K562 (cell line): ENCODE measurements at regions not wholly inside any gene's neighbourhood (a gene's known extent, or its start where the extent isn't known, plus 50 kb on each side); places are given as distances from the start of the nearest gene placed in this dataset.

Source experiments
- ATAC-seq: fragments of 200-7000 bp; cut with Tn5 transposase; 3 replicates; pipeline ENCODE4 v1.9.1; 2020; ENCODE audit warnings: moderate library complexity
- BruUV-seq: library from RNA; stranded (reverse); fragments of 400-500 nt; replicated peaks from 2 replicates; lab custom pipeline; 2021; lab: Mats Ljungman, UMichigan
- CTCF ChIA-PET: fragments of 300-600 bp; formaldehyde crosslinking; extraction: SDS; loops from one replicate; lab custom pipeline; 2021; ENCODE audit warnings: low intra/inter-chr PET ratio; lab: Yijun Ruan, JAX
- POLR2A ChIA-PET: fragments of 300-600, 350-650 bp; sonication (Branson Sonifier 250); formaldehyde crosslinking; extraction: SDS; loops from one replicate; lab custom pipeline; 2021; ENCODE audit warnings: antibody characterized with exemption, inconsistent platforms; lab: Yijun Ruan, JAX
- DNase-seq, 4 experiments: peaks; one replicate each; pipeline versions ENCODE4 v3.0.0 to v3.0.0-alpha.2; 2011 to 2018; ENCODE audit warnings: low spot score in 3 of 4, mixed read lengths in 3 of 4; ENCODE audit errors: extremely low read depth in 1 of 4
- FAIRE-seq: peaks from 2 replicates; lab custom pipeline; 2011; peaks lifted over from hg19 to GRCh38; lab: Jason Lieb, UNC
- H2AFZ ChIP-seq: 2 replicates; pipeline ENCODE4 v1.6.0; 2011; ENCODE audit warnings: low read depth, low read length, control low read depth, inconsistent platforms
- H3K27ac ChIP-seq: fragments of 200-600 bp; 3 replicates; pipeline ENCODE4 v1.8.0; 2011; ENCODE audit warnings: low read depth, mild to moderate bottlenecking, control low read depth, inconsistent platforms, low read length, moderate library complexity, mixed read lengths; ENCODE audit errors: extremely low read depth
- H3K27me3 ChIP-seq, 2 experiments: fragments of 300-600 bp in 1 of 2; 2 replicates in 1 of 2; 3 replicates in 1 of 2; pipeline versions ENCODE4 v1.6.0 to v1.8.0; 2011; ENCODE audit warnings: inconsistent platforms in 2 of 2, low read length in 2 of 2, mild to moderate bottlenecking in 1 of 2, mixed read lengths in 1 of 2, moderate library complexity in 1 of 2; ENCODE audit not compliant: control insufficient read depth in 2 of 2, insufficient read depth in 2 of 2
- H3K36me3 ChIP-seq: fragments of 300-600 bp; 3 replicates; pipeline ENCODE4 v1.8.0; 2011; ENCODE audit warnings: mild to moderate bottlenecking, low read length, inconsistent platforms; ENCODE audit not compliant: control insufficient read depth, insufficient read depth
- H3K4me1 ChIP-seq, 2 experiments: fragments of 200-600 bp in 1 of 2; replicated peaks in 1 of 2; 2 replicates in 1 of 2; 3 replicates in 1 of 2; pipeline versions ENCODE4 v1.5.1 to v1.8.0; 2011; ENCODE audit warnings: inconsistent platforms in 2 of 2, low read length in 2 of 2, mild to moderate bottlenecking in 1 of 2, mixed read lengths in 1 of 2, moderate library complexity in 1 of 2; ENCODE audit not compliant: control insufficient read depth in 2 of 2, insufficient read depth in 2 of 2
- H3K4me2 ChIP-seq: 2 replicates; pipeline ENCODE4 v1.6.1; 2011; ENCODE audit warnings: low read length, control low read depth, inconsistent platforms, mixed read lengths; ENCODE audit not compliant: insufficient read depth
- H3K4me3 ChIP-seq: fragments of 200-600 bp; sonication (generic), shearing (Covaris generic); 2 replicates; pipeline ENCODE4 v1.5.1; 2016; ENCODE audit warnings: control low read depth, inconsistent platforms
- H3K79me2 ChIP-seq: fragments of 200-600 bp; 3 replicates; pipeline ENCODE4 v1.8.0; 2011; ENCODE audit warnings: low read length, inconsistent platforms; ENCODE audit not compliant: control insufficient read depth, insufficient read depth
- H3K9ac ChIP-seq, 2 experiments: 2 replicates each; pipeline versions ENCODE4 v1.6.0 to v1.6.1; 2011; ENCODE audit warnings: low read depth in 2 of 2, low read length in 2 of 2, control low read depth in 1 of 2, inconsistent platforms in 1 of 2, mild to moderate bottlenecking in 1 of 2, mixed read lengths in 1 of 2; ENCODE audit not compliant: insufficient read depth in 1 of 2
- H3K9me1 ChIP-seq: one replicate; pipeline ENCODE4 v1.6.0; 2011; ENCODE audit warnings: inconsistent platforms, mild to moderate bottlenecking, low read length, moderate library complexity; ENCODE audit not compliant: control insufficient read depth, insufficient read depth
- H3K9me3 ChIP-seq: replicated peaks from 2 replicates; pipeline ENCODE4 v1.5.1; 2011; ENCODE audit warnings: low read depth, low read length, inconsistent platforms; ENCODE audit not compliant: control insufficient read depth, insufficient read depth
- H4K20me1 ChIP-seq: replicated peaks from 2 replicates; pipeline ENCODE4 v1.6.1; 2011; ENCODE audit warnings: low read length, inconsistent platforms, mixed read lengths; ENCODE audit not compliant: control insufficient read depth, insufficient read depth
- AFF4 ChIP-seq: sonication (generic); formaldehyde crosslinking; IDR thresholded peaks from 2 replicates; pipeline ENCODE4 v1.8.0; 2023; ENCODE audit warnings: mild to moderate bottlenecking, missing genetic modification reagents
- FOXJ2 ChIP-seq: fragments of 200-800 bp; sonication (Bioruptor generic); IDR thresholded peaks from 2 replicates; pipeline ENCODE4 v1.6.1; 2016; ENCODE audit warnings: missing genetic modification characterization, missing compliant biosample characterization
- HNRNPUL1 ChIP-seq: fragments of 200-400 bp; formaldehyde crosslinking; IDR thresholded peaks from 2 replicates; pipeline ENCODE4 v1.6.1; 2017; ENCODE audit warnings: low read length
- MAFK ChIP-seq: IDR thresholded peaks from 2 replicates; pipeline ENCODE4 v1.6.1; 2011; ENCODE audit warnings: low read length, improper control_type of control experiment
- PYGO2 ChIP-seq: fragments of 450-650 bp; IDR thresholded peaks from 2 replicates; pipeline ENCODE4 v1.6.1; 2016; ENCODE audit warnings: mild to moderate bottlenecking, missing genetic modification characterization, moderate library complexity, missing compliant biosample characterization
- TSC22D4 ChIP-seq: fragments of 450-650 bp; IDR thresholded peaks from 2 replicates; pipeline ENCODE4 v1.6.1; 2016; ENCODE audit warnings: missing genetic modification characterization, missing biosample characterization, control low read depth
- ZBTB8A ChIP-seq: fragments of 450-650 bp; IDR thresholded peaks from 2 replicates; pipeline ENCODE4 v1.6.1; 2018; ENCODE audit warnings: mild to moderate bottlenecking, moderate library complexity; ENCODE audit not compliant: partially characterized antibody
- ZNF311 ChIP-seq: fragments of 250-450 bp; sonication (Bioruptor Pico); IDR thresholded peaks from 2 replicates; pipeline ENCODE4 v1.4.0; 2020; ENCODE audit warnings: mild to moderate bottlenecking, moderate library complexity
- ZNF707 ChIP-seq: fragments of 250-450 bp; sonication (Bioruptor Pico); conservative IDR thresholded peaks from 2 replicates; pipeline ENCODE4 v1.8.0; 2022; ENCODE audit warnings: inconsistent platforms, mild to moderate bottlenecking, moderate library complexity
- WGBS: fragments of 100-300 bp; shearing (Covaris generic); methylation state at CpG from one replicate; pipeline ENCODE4 v1.1.6; 2016; ENCODE audit warnings: low coverage, mixed read lengths; ENCODE audit not compliant: insufficient coverage; ENCODE audit errors: missing lambda C conversion rate; 5-methylcytosine and 5-hydroxymethylcytosine counted together
- in situ Hi-C: fragments of 300-500 bp; cut with MboI; formaldehyde crosslinking; loops from 4 replicates; pipeline ENCODE4 v1.15.0; 2018; ENCODE audit warnings: inconsistent platforms, mixed read lengths
- intact Hi-C: fragments of 100-400 bp; cut with micrococcal nuclease; formaldehyde crosslinking; loops from 2 replicates; pipeline ENCODE4 v1.14.2; 2022
- TF ChIP-seq, protein P1 (sequence below): fragments of 200-800 bp; sonication (Bioruptor generic); IDR thresholded peaks from 2 replicates; pipeline ENCODE4 v1.6.1; 2017; ENCODE audit warnings: missing genetic modification characterization, missing compliant biosample characterization

GRCh38 chr10:3281941-3282673, 109.5 kb upstream of the PITRM1 start:
- FAIRE-seq (no peak), DNase-seq (no peak), ATAC-seq (no peak)
- Histone ChIP-seq H3K36me3 (no peaks in the 10 kb centered on the region), H3K27me3 (peaks cover 18 to 22% of the 10 kb centered on the region in 2 experiments; a peak in 4 of 5 replicates), H3K79me2 (no peaks in the 10 kb centered on the region), H3K9me1 (no peaks in the 10 kb centered on the region), H3K27ac (no peak overlapping the region), H3K4me3 (no peak overlapping the region), H4K20me1 (no peaks in the 10 kb centered on the region), H3K9me3 (no peaks in the 10 kb centered on the region), H2AFZ (no peak overlapping the region), H3K4me2 (no peak overlapping the region), H3K4me1 (no peaks in the 10 kb centered on the region), H3K9ac (no peak overlapping the region)
- intact Hi-C loops, result no loop called here
- TF ChIP-seq FOXJ2 (tag), result no peak
- TF ChIP-seq ZBTB8A, result no peak
- TF ChIP-seq ZNF311 (CRISPR knock-in tag), result no peak
- TF ChIP-seq TSC22D4 (tag), result no peak
- TF ChIP-seq AFF4 (CRISPR knock-in tag), result no peak
- TF ChIP-seq HNRNPUL1, result no peak
- no peak for TF ChIP-seq PYGO2 (tag)
- TF ChIP-seq, protein P1, sequence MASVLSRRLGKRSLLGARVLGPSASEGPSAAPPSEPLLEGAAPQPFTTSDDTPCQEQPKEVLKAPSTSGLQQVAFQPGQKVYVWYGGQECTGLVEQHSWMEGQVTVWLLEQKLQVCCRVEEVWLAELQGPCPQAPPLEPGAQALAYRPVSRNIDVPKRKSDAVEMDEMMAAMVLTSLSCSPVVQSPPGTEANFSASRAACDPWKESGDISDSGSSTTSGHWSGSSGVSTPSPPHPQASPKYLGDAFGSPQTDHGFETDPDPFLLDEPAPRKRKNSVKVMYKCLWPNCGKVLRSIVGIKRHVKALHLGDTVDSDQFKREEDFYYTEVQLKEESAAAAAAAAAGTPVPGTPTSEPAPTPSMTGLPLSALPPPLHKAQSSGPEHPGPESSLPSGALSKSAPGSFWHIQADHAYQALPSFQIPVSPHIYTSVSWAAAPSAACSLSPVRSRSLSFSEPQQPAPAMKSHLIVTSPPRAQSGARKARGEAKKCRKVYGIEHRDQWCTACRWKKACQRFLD (CRISPR knock-in tag), result no peak
- no peak for TF ChIP-seq MAFK
- no peak for TF ChIP-seq ZNF707
- no TSS peak for BruUV-seq
- WGBS, result under 1% methylated on average over 7 of the region's 7 CpGs
- in situ Hi-C loops, result no loop called here
- ChIA-PET CTCF (no interaction called here), POLR2A (no interaction called here)
